HG03159 (cell line): ENCODE measurements at regions not wholly inside any gene's neighbourhood (a gene's known extent, or its start where the extent isn't known, plus 50 kb on each side); places are given as distances from the start of the nearest gene placed in this dataset.
A peak's percentile ranks its signal among the peaks of the same experiment; 100 is the strongest.
"Not testable (repeated sequence)": the region's sequence is repeated elsewhere in the genome, so short reads cannot be mapped to it uniquely, and the experiment has no call there.

ENCODE experiments used
- ATAC-seq: cut with Tn5 transposase; IDR thresholded peaks from one replicate; pipeline ENCODE4 v1.9.1; 2021; ENCODE audit warnings: mild to moderate bottlenecking, moderate library complexity; ENCODE audit not compliant: unreplicated experiment

- no peak for ATAC-seq
These were observed 93.1 kb downstream of the OLIG3 start for GRCh38 chr6:137401088-137401487.

- no peak for ATAC-seq
These were observed 94.2 kb downstream of the OLIG3 start for GRCh38 chr6:137399881-137400443.

GRCh38 chr6:137395316-137395715 is 98.9 kb downstream of the OLIG3 start:
- ATAC-seq: no peak

- no peak for ATAC-seq
These were observed 103.0 kb downstream of the OLIG3 start for GRCh38 chr6:137391061-137391814.

- no peak for ATAC-seq
These were observed 103.9 kb downstream of the OLIG3 start for GRCh38 chr6:137390334-137390733.

GRCh38 chr6:137389150-137389704 is 105.0 kb downstream of the OLIG3 start:
- peak; percentile 78 for ATAC-seq

- ATAC-seq: no peak
These were observed 107.0 kb downstream of the OLIG3 start for GRCh38 chr6:137387096-137387764.

- ATAC-seq: not testable (repeated sequence)
These were observed 110.9 kb downstream of the OLIG3 start for GRCh38 chr6:137383287-137383686.

- no peak for ATAC-seq
These were observed 116.2 kb downstream of the OLIG3 start for GRCh38 chr6:137378090-137378369.

- ATAC-seq: no peak
These were observed 120.9 kb downstream of the OLIG3 start for GRCh38 chr6:137373296-137373695.

GRCh38 chr6:137372532-137372931 is 121.7 kb downstream of the OLIG3 start:
- ATAC-seq: no peak

- ATAC-seq: no peak
These were observed 122.6 kb downstream of the OLIG3 start for GRCh38 chr6:137371634-137372016.

- peak; percentile 92 for ATAC-seq
These were observed 123.1 kb downstream of the OLIG3 start for GRCh38 chr6:137370871-137371633.

- ATAC-seq: no peak
These were observed 125.1 kb downstream of the OLIG3 start for GRCh38 chr6:137369136-137369535.

- ATAC-seq: no peak
These were observed 128.3 kb downstream of the OLIG3 start for GRCh38 chr6:137365707-137366437.

- no peak for ATAC-seq
These were observed 130.4 kb downstream of the OLIG3 start for GRCh38 chr6:137363805-137364138.

GRCh38 chr6:137362878-137363804 is 131.1 kb downstream of the OLIG3 start:
- ATAC-seq: no peak

GRCh38 chr6:137361701-137362100 is 132.5 kb downstream of the OLIG3 start:
- no peak for ATAC-seq

- ATAC-seq: no peak
These were observed 135.9 kb downstream of the OLIG3 start for GRCh38 chr6:137358273-137358672.

- ATAC-seq: no peak
These were observed 136.3 kb downstream of the OLIG3 start for GRCh38 chr6:137357948-137358266.
